ENCODE measurements at regions not wholly inside any gene's neighbourhood (a gene's known extent, or its start where the extent isn't known, plus 50 kb on each side); places are given as distances from the start of the nearest gene placed in this dataset.

GRCh38 chr5:67774786-67775185 lies 440.8 kb upstream of the PIK3R1 start:
- POLR2A ChIA-PET: no interaction called here

GRCh38 chr5:67774267-67774552 lies 441.3 kb upstream of the PIK3R1 start:
- ChIA-PET POLR2A (no interaction called here), CTCF (no interaction called here)
- no peak for DNase-seq
- no peaks in the 10 kb centered on the region for H3K9me3 ChIP-seq (ENCODE audit: control insufficient read depth in 2 of 3, low read length in 3 of 3)
- Mint-ChIP-seq H3K27me3 (peaks cover 0 to 13% (median 9%) of the 10 kb centered on the region in 5 donors), H3K9me3 (peaks cover 0 to 2% (median 0%) of the 10 kb centered on the region in 11 donors), H3K36me3 (no peaks in the 10 kb centered on the region), H3K4me1 (peaks cover 0 to 2% (median 0%) of the 10 kb centered on the region in 7 donors), H3K4me3 (no peak overlapping the region), H3K27ac (no peak overlapping the region)
- no peaks in the 10 kb centered on the region for H3K27me3 ChIP-seq (ENCODE audit: control insufficient read depth in 2 of 2, insufficient read depth in 2 of 2, low read length in 2 of 2)
- H3K4me1 ChIP-seq (ENCODE audit: control insufficient read depth in 2 of 2, insufficient read depth in 2 of 2, low read length in 2 of 2): no peaks in the 10 kb centered on the region
- intact Hi-C loops (cut with micrococcal nuclease): no loop called here
- ATAC-seq: no peak
- no peaks in the 10 kb centered on the region for H3K36me3 ChIP-seq (ENCODE audit: control insufficient read depth in 2 of 3, insufficient read depth in 3 of 3, low read length in 3 of 3)
- no peak overlapping the region for H3K27ac ChIP-seq (ENCODE audit: low read depth, low read length)
- no peak overlapping the region for H3K4me3 ChIP-seq (ENCODE audit: low read length)

More at GRCh38 chr5:67774786-67775185, 440.8 kb upstream of the PIK3R1 start:
- H3K9me3 ChIP-seq (ENCODE audit: control insufficient read depth in 2 of 3, low read length in 3 of 3): no peaks in the 10 kb centered on the region
- no peak for DNase-seq
- ATAC-seq: no peak
- Mint-ChIP-seq H3K9me3 (peaks cover 0 to 5% (median 0%) of the 10 kb centered on the region in 11 donors), H3K4me3 (no peak overlapping the region), H3K27ac (no peak overlapping the region), H3K36me3 (no peaks in the 10 kb centered on the region), H3K4me1 (peaks cover 0 to 2% (median 0%) of the 10 kb centered on the region in 7 donors), H3K27me3 (peaks cover 0 to 13% (median 9%) of the 10 kb centered on the region in 5 donors)
- H3K4me1 ChIP-seq (ENCODE audit: control insufficient read depth in 2 of 2, insufficient read depth in 2 of 2, low read length in 2 of 2): no peaks in the 10 kb centered on the region
- no peak overlapping the region for H3K4me3 ChIP-seq (ENCODE audit: low read length)
- no peaks in the 10 kb centered on the region for H3K27me3 ChIP-seq (ENCODE audit: control insufficient read depth in 2 of 2, insufficient read depth in 2 of 2, low read length in 2 of 2)
- no peaks in the 10 kb centered on the region for H3K36me3 ChIP-seq (ENCODE audit: control insufficient read depth in 2 of 3, insufficient read depth in 3 of 3, low read length in 3 of 3)
- intact Hi-C loops (cut with micrococcal nuclease): no loop called here
- CTCF ChIA-PET: no interaction called here
- no peak overlapping the region for H3K27ac ChIP-seq (ENCODE audit: low read depth, low read length)

GRCh38 chr5:67773411-67774266 lies 441.9 kb upstream of the PIK3R1 start:
- no peaks in the 10 kb centered on the region for H3K36me3 Mint-ChIP-seq
- Histone ChIP-seq H3K4me3 (ENCODE audit: low read length) (no peak overlapping the region), H3K4me1 (ENCODE audit: control insufficient read depth in 2 of 2, insufficient read depth in 2 of 2, low read length in 2 of 2) (no peaks in the 10 kb centered on the region), H3K27me3 (ENCODE audit: control insufficient read depth in 2 of 2, insufficient read depth in 2 of 2, low read length in 2 of 2) (no peaks in the 10 kb centered on the region), H3K27ac (ENCODE audit: low read depth, low read length) (no peak overlapping the region), H3K36me3 (ENCODE audit: control insufficient read depth in 2 of 3, insufficient read depth in 3 of 3, low read length in 3 of 3) (no peaks in the 10 kb centered on the region), H3K9me3 (ENCODE audit: control insufficient read depth in 2 of 3, low read length in 3 of 3) (no peaks in the 10 kb centered on the region)
- no peaks in the 10 kb centered on the region for H3K9me3 Mint-ChIP-seq
- H3K27ac Mint-ChIP-seq: no peak overlapping the region
- no peak for ATAC-seq
- peaks cover 0 to 13% (median 9%) of the 10 kb centered on the region in 5 donors for H3K27me3 Mint-ChIP-seq
- no peak for DNase-seq
- ChIA-PET POLR2A (no interaction called here), CTCF (no interaction called here)
- H3K4me1 Mint-ChIP-seq: peaks cover 0 to 2% (median 0%) of the 10 kb centered on the region in 7 donors
- intact Hi-C loops (cut with micrococcal nuclease): no loop called here
- no peak overlapping the region for H3K4me3 Mint-ChIP-seq

- intact Hi-C loops (cut with micrococcal nuclease): no loop called here
These were observed 443.8 kb upstream of the PIK3R1 start for GRCh38 chr5:67771791-67772190.

GRCh38 chr5:67771221-67771620 lies 444.3 kb upstream of the PIK3R1 start:
- ChIA-PET CTCF (interaction anchor here (0.6 kb wide), 1 partner anchor 498 kb away, joined by 4 read pairs; no protein-coding TSS in a partner anchor), POLR2A (no interaction called here)
- Mint-ChIP-seq H3K36me3 (no peaks in the 10 kb centered on the region), H3K27ac (no peak overlapping the region), H3K9me3 (no peaks in the 10 kb centered on the region), H3K27me3 (no peaks in the 10 kb centered on the region), H3K4me3 (no peak overlapping the region), H3K4me1 (peaks cover 0 to 2% (median 0%) of the 10 kb centered on the region in 7 donors)
- DNase-seq (no peak), ATAC-seq (no peak)
- no peaks in the 10 kb centered on the region for H3K4me1 ChIP-seq (ENCODE audit: control insufficient read depth in 2 of 2, insufficient read depth in 2 of 2, low read length in 2 of 2)
- H3K27me3 ChIP-seq (ENCODE audit: control insufficient read depth in 2 of 2, insufficient read depth in 2 of 2, low read length in 2 of 2): no peaks in the 10 kb centered on the region
- intact Hi-C loops (cut with micrococcal nuclease): no loop called here
- H3K36me3 ChIP-seq (ENCODE audit: control insufficient read depth in 2 of 3, insufficient read depth in 3 of 3, low read length in 3 of 3): no peaks in the 10 kb centered on the region
- H3K4me3 ChIP-seq (ENCODE audit: low read length): no peak overlapping the region
- no peak overlapping the region for H3K27ac ChIP-seq (ENCODE audit: low read depth, low read length)
- no peaks in the 10 kb centered on the region for H3K9me3 ChIP-seq (ENCODE audit: control insufficient read depth in 2 of 3, low read length in 3 of 3)

More at GRCh38 chr5:67771791-67772190, 443.8 kb upstream of the PIK3R1 start:
- Histone ChIP-seq H3K27me3 (ENCODE audit: control insufficient read depth in 2 of 2, insufficient read depth in 2 of 2, low read length in 2 of 2) (no peaks in the 10 kb centered on the region), H3K27ac (ENCODE audit: low read depth, low read length) (no peak overlapping the region), H3K4me1 (ENCODE audit: control insufficient read depth in 2 of 2, insufficient read depth in 2 of 2, low read length in 2 of 2) (no peaks in the 10 kb centered on the region), H3K9me3 (ENCODE audit: control insufficient read depth in 2 of 3, low read length in 3 of 3) (no peaks in the 10 kb centered on the region), H3K4me3 (ENCODE audit: low read length) (no peak overlapping the region), H3K36me3 (ENCODE audit: control insufficient read depth in 2 of 3, insufficient read depth in 3 of 3, low read length in 3 of 3) (no peaks in the 10 kb centered on the region)
- no peak overlapping the region for H3K27ac Mint-ChIP-seq
- H3K9me3 Mint-ChIP-seq: no peaks in the 10 kb centered on the region
- DNase-seq (no peak), ATAC-seq (no peak)
- POLR2A ChIA-PET: no interaction called here
- CTCF ChIA-PET: interaction anchor here (0.6 kb wide), 1 partner anchor 498 kb away, joined by 4 read pairs; no protein-coding TSS in a partner anchor
- no peak overlapping the region for H3K4me3 Mint-ChIP-seq
- peaks cover 0 to 1% (median under 1%) of the 10 kb centered on the region in 5 donors for H3K27me3 Mint-ChIP-seq
- peaks cover 0 to 2% (median 0%) of the 10 kb centered on the region in 7 donors for H3K4me1 Mint-ChIP-seq
- H3K36me3 Mint-ChIP-seq: no peaks in the 10 kb centered on the region

GRCh38 chr5:67770431-67771025 lies 445.0 kb upstream of the PIK3R1 start:
- no peak for DNase-seq
- Histone ChIP-seq H3K27me3 (ENCODE audit: control insufficient read depth in 2 of 2, insufficient read depth in 2 of 2, low read length in 2 of 2) (no peaks in the 10 kb centered on the region), H3K4me3 (ENCODE audit: low read length) (no peak overlapping the region), H3K27ac (ENCODE audit: low read depth, low read length) (no peak overlapping the region), H3K9me3 (ENCODE audit: control insufficient read depth in 2 of 3, low read length in 3 of 3) (no peaks in the 10 kb centered on the region), H3K36me3 (ENCODE audit: control insufficient read depth in 2 of 3, insufficient read depth in 3 of 3, low read length in 3 of 3) (no peaks in the 10 kb centered on the region), H3K4me1 (ENCODE audit: control insufficient read depth in 2 of 2, insufficient read depth in 2 of 2, low read length in 2 of 2) (no peaks in the 10 kb centered on the region)
- intact Hi-C loops (cut with micrococcal nuclease): no loop called here
- no peaks in the 10 kb centered on the region for H3K36me3 Mint-ChIP-seq
- peaks cover 0 to 2% (median 0%) of the 10 kb centered on the region in 7 donors for H3K4me1 Mint-ChIP-seq
- no peaks in the 10 kb centered on the region for H3K27me3 Mint-ChIP-seq
- no peaks in the 10 kb centered on the region for H3K9me3 Mint-ChIP-seq
- POLR2A ChIA-PET: no interaction called here
- peak; percentile 72 for ATAC-seq
- no peak overlapping the region for H3K27ac Mint-ChIP-seq
- CTCF ChIA-PET: no interaction called here
- no peak overlapping the region for H3K4me3 Mint-ChIP-seq

- Histone ChIP-seq H3K36me3 (ENCODE audit: control insufficient read depth in 2 of 3, insufficient read depth in 3 of 3, low read length in 3 of 3) (no peaks in the 10 kb centered on the region), H3K9me3 (ENCODE audit: control insufficient read depth in 2 of 3, low read length in 3 of 3) (no peaks in the 10 kb centered on the region), H3K4me1 (ENCODE audit: control insufficient read depth in 2 of 2, insufficient read depth in 2 of 2, low read length in 2 of 2) (no peaks in the 10 kb centered on the region), H3K4me3 (ENCODE audit: low read length) (no peak overlapping the region), H3K27ac (ENCODE audit: low read depth, low read length) (no peak overlapping the region), H3K27me3 (ENCODE audit: control insufficient read depth in 2 of 2, insufficient read depth in 2 of 2, low read length in 2 of 2) (no peaks in the 10 kb centered on the region)
- H3K27me3 Mint-ChIP-seq: no peaks in the 10 kb centered on the region
- intact Hi-C loops (cut with micrococcal nuclease): no loop called here
- ATAC-seq (no peak), DNase-seq (no peak)
- H3K27ac Mint-ChIP-seq: no peak overlapping the region
- H3K4me3 Mint-ChIP-seq: no peak overlapping the region
- no peaks in the 10 kb centered on the region for H3K4me1 Mint-ChIP-seq
- CTCF ChIA-PET: no interaction called here
- POLR2A ChIA-PET: no interaction called here
- no peaks in the 10 kb centered on the region for H3K36me3 Mint-ChIP-seq
- peaks cover 0 to 9% (median 6%) of the 10 kb centered on the region in 11 donors for H3K9me3 Mint-ChIP-seq
These were observed 449.9 kb upstream of the PIK3R1 start for GRCh38 chr5:67765697-67766096.
